NK-92 (cell line): ENCODE measurements at regions not wholly inside any gene's neighbourhood (a gene's known extent, or its start where the extent isn't known, plus 50 kb on each side); places are given as distances from the start of the nearest gene placed in this dataset.
"Not testable (repeated sequence)": the region's sequence is repeated elsewhere in the genome, so short reads cannot be mapped to it uniquely, and the experiment has no call there.

Source experiments
- DNase-seq: peaks from one replicate; lab custom pipeline; 2025; ENCODE audit not compliant: unreplicated experiment; lab: John Stamatoyannopoulos, UW

GRCh38 chr10:8128511-8128910 lies 74.0 kb downstream of the GATA3 start:
- DNase-seq = no peak

- no peak for DNase-seq
These were observed 75.0 kb downstream of the GATA3 start for GRCh38 chr10:8129438-8129837.

- no peak for DNase-seq
These were observed 76.8 kb downstream of the GATA3 start for GRCh38 chr10:8130973-8131911.

GRCh38 chr10:8133146-8133545 lies 78.7 kb downstream of the GATA3 start:
- DNase-seq = no peak

GRCh38 chr10:8136736-8137135 lies 82.2 kb downstream of the GATA3 start:
- DNase-seq = no peak

GRCh38 chr10:8137272-8137681 lies 82.8 kb downstream of the GATA3 start:
- DNase-seq = no peak

GRCh38 chr10:8137726-8138125 lies 83.2 kb downstream of the GATA3 start:
- no peak for DNase-seq

GRCh38 chr10:8138471-8138870 lies 84.0 kb downstream of the GATA3 start:
- no peak for DNase-seq

GRCh38 chr10:8144496-8144895 lies 90.0 kb downstream of the GATA3 start:
- no peak for DNase-seq

GRCh38 chr10:8146650-8147049 lies 92.2 kb downstream of the GATA3 start:
- DNase-seq = no peak

GRCh38 chr10:8149991-8150390 lies 95.5 kb downstream of the GATA3 start:
- no peak for DNase-seq

GRCh38 chr10:8150401-8150905 lies 96.0 kb downstream of the GATA3 start:
- no peak for DNase-seq

- no peak for DNase-seq
These were observed 96.6 kb downstream of the GATA3 start for GRCh38 chr10:8151086-8151485.

GRCh38 chr10:8156918-8157317 lies 102.4 kb downstream of the GATA3 start:
- DNase-seq = no peak

- DNase-seq = no peak
These were observed 103.9 kb downstream of the GATA3 start for GRCh38 chr10:8158193-8159071.

- no peak for DNase-seq
These were observed 105.1 kb downstream of the GATA3 start for GRCh38 chr10:8159341-8160165.

- DNase-seq = no peak
These were observed 109.3 kb downstream of the GATA3 start for GRCh38 chr10:8163824-8164223.

- DNase-seq = not testable (repeated sequence)
These were observed 110.2 kb downstream of the GATA3 start for GRCh38 chr10:8164640-8165039.

GRCh38 chr10:8168836-8169235 lies 114.3 kb downstream of the GATA3 start:
- no peak for DNase-seq

- no peak for DNase-seq
These were observed 116.5 kb downstream of the GATA3 start for GRCh38 chr10:8171008-8171407.

- DNase-seq = no peak
These were observed 118.1 kb downstream of the GATA3 start for GRCh38 chr10:8172604-8173003.
